ENCODE measurements at regions not wholly inside any gene's neighbourhood (a gene's known extent, or its start where the extent isn't known, plus 50 kb on each side); places are given as distances from the start of the nearest gene placed in this dataset.
"Not testable (repeated sequence)": the region's sequence is repeated elsewhere in the genome, so short reads cannot be mapped to it uniquely, and the experiment has no call there.

DNA sequence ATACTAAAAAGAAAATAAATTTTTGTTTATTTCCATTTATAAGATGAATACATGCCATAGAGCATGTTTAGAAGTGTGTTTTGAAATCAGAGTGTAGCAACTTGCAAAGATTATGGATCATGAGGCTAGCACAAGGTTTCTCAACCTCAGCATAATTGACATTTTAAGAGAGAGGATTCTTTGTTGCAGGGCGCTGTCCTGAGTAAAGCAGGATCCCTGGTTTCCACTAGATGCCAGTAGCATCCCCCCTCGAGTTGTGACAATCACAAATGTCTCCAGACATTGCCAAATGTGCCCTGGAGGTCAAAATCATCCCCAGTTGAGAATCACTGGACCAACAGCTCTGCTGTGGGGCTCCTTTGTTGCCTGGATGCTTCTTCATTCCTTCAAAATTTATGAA, 128.5 kb upstream of the RBMS3 start:
- DNase-seq: no peak

DNA sequence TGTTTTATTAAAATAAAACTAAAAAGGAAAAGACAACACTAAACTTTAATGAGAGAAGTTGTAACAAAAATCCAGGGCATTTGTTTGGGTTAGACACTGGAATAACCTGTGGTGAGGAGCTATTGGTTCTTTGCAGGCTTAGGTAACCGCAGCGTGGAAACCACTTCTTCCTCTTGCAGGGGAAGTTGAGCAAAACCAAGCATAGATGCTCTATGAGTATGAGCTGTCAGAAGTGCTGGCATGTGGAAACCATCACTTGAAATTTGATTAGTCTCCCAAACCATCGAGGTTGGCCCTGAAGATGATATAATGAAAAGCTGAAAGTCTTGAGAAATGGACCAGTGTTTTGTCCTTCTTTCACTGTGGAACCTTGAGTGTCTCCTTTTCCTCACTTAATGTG, 127.1 kb upstream of the RBMS3 start:
- DNase-seq: peak in 1 of 5 experiments; percentile 81

DNA sequence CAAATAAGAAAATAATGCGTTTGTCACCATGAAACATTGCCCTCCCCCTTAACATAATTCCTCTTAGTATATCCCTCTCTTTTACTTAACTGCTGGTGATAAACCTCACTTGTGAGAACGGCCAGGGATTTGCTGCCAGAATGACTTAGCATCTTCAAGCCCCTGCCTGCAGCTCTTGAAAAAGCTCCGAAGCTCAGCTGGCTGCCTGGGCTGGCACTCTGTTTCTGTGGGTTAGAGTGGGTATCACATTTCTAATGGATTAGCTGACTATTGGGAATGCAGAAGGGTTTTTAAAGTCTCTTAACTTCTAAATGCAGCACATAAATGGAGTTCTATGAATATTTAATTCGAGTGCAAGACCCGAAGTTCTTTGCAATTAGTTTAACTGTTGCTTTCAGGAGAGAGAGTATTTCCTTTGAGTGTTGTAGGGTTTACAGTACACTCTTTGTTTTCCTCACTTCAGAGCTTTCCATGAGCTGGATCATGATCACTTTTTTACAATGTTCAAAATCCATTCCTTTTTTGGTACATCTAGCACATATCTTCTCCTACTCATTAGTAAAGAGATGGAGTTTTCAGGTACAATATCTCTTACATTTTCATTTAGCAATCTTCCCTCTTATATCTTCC, 124.7 kb upstream of the RBMS3 start:
- DNase-seq: no peak

DNA sequence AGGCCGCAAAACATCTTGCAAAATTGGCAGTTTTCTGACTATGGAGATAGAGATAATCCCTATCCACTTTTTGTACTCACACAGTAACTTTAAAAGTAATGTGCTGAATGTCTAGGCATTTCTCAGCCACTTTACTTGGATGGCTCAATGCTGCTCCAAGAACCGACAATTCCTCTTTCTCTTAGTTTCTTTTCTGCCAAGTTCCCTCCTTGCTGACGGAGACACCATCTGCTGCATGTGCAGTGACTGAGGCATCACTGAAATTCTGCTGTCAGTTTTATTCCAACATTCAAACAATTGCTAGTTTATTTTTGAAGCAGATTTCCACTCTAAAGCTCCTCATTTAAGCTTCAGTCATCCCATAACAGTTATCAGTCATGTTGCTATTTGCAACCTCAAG, 116.0 kb upstream of the RBMS3 start:
- no peak for DNase-seq

DNA sequence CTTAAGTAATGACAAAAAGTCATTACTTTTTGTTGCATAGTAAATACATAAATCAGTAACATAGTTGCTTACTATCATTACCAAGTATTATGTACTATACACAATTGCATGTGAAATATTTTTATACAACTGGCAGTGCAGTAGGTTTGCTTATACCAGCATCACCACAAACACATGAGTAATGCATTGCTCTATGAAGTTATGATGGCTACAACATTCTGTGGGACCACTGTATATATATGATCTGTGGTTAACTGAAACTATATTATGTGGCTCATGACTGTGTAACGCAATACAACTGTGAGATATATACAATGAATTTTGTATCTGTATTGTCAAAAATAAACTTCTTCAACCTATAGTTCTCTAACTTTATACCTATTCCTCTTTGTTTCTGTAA, 113.7 kb upstream of the RBMS3 start:
- no peak for DNase-seq

DNA sequence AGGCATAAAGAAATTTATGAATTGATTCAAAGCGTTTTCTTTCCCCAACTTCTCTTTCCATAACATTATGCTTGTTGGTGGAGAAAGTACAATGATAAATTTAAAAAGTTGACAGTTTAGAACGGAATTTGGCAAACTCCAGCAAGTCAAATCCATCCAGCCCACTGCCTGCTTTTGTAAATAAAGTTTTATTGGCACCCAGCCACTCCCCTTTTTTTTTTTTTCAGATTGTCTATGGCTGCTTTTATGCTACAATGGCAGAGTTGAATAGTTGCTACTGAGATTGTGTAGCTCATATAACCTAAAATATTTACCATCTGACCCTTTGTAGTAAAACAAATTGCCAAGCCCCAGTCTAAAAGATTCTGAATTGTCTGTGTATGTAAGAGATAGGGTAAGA, 112.8 kb upstream of the RBMS3 start:
- no peak for DNase-seq

DNA sequence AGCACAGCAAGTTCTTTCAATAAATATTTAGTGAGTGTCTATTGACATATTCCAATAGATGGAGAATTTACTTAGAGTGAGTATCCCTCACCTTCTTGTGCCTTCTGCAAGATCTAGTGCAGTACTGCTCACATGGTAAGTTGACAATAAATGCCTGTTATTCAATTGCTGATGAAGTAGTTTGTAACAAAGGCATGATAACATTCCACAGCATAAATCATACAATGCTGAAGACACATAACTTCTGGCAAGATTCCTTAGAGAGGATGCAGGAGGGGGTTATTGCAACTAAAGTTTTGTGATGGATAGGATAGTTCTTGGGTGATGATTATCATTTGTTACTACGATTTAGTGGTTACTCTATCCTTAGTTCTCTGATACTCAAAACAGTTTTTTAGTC, 112.2 kb upstream of the RBMS3 start:
- no peak for DNase-seq

DNA sequence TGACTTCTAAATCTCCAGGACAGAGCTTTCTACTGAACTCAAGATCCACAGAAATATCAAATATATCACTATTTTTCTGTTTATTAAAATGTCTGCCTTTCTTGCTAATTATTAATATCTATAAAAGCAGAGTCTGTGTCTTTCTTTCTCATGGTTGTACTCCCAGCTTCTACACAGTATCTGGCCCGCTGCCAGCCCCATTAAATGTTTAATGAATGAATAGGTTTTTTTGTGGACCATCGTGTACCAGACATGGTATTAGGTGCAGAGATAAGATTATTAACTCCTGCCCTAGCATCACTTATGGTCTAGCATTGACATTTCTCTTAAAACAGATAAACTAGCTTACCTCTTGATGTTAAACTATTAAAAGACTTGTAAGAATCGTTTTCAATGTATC, 111.4 kb upstream of the RBMS3 start:
- no peak for DNase-seq

DNA sequence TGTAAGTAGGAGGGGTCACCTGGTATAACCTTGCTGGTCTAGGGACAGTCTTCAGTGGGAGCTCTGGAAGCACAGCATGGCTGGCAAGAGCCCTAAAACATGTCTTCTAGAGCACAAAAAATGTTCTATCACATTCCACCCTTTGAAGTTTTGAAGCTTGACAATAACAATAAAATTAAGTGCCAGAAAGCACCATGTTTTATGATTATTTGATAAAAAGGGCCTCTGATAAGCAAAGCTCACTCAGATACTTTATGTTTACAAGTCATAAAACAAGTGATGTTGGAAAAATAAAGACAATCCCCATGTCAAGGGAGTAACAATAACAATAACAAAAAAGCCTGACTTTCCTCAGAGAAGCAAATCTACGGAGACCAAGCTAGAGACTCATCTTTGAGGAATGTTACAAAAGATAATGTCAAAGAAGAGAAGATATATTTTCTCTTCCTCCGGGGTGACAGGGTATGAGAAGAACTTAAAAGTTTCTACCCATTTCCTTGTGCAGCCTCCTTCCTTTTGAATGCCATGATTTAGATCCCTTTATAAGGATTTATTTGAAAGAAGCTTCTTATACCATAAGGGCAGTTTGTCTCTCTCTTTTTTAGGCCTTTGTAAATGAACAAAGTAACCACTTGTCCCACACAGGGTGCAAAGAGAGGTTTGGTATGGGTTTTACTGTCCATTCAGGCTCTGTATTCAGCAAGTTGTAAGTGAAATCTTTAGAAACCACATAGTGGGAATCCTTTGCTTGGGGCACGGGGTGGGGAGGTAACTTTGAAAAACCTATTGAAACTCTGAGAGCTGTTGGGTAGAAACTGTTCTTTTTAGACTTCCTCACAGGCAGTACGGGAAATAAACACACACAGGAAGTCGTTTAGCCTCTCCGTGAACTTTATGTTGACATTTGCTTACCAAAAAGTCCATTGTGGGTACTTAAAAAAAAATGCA, 109.6 kb upstream of the RBMS3 start:
- peak in 1 of 5 experiments; percentile 46 for DNase-seq

DNA sequence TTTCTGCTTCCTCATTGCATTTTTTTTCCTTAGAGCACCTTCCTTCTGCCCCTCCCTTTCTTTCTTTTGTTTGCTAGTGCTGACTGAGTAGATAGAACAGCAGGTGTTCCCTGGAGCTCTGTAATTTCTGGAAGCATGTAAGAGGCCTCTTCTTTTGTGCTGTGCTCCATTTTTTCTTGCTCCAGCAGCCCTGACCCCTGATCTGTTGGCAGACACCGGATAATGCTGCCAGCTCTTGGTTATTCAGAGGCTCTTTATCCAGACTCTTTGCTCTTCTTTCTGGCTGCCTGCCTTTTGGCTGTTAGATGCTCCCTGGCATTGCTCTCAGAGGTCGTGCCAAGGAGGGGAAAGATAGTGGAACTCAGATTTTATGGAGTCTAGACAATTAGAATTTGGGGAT, 104.4 kb upstream of the RBMS3 start:
- no peak for DNase-seq

DNA sequence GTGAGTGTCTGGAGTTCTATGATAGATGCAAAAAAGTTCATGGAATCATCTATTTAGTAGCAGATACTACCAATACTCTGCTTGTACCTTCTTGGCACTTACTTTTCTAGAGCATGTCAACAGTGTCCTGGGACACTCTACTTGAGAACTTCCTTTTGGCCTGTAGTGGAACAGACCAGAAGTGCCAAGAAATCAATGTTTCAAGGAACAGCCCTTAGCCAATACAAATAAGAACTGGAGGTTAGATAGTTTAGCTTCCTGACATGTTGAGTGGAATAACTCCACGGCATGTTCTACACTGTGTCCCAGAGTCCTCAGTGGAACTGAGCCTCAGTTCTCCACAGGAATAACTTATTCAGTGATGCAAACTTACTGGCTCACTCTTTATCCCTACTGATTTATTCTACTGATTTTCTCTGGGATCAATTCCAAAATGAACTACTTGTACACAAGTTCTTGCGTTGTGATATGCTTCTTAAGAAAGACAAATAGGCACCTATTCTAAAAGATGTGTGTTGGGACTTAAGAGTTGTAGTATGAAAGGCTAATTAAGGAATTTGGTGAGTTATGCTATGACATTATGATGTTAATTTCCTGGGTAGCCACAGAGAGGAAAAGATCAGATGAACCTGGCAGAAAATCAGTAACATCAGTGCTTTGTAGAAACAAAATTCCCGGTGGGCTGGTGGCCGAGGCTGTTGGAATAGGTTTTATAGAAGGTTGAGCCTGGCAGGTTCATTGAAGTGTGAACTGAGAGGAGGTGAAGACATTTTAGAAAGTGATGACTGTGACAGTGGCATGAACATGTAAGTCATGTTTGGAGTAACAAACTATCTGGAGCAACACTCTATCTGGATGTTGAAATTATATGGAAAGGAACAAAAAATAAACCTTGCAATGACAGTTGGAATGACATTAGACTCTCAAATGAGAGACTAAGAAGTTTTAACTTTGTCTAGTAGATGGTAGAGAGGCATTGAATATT, 101.8 kb upstream of the RBMS3 start:
- no peak for DNase-seq

DNA sequence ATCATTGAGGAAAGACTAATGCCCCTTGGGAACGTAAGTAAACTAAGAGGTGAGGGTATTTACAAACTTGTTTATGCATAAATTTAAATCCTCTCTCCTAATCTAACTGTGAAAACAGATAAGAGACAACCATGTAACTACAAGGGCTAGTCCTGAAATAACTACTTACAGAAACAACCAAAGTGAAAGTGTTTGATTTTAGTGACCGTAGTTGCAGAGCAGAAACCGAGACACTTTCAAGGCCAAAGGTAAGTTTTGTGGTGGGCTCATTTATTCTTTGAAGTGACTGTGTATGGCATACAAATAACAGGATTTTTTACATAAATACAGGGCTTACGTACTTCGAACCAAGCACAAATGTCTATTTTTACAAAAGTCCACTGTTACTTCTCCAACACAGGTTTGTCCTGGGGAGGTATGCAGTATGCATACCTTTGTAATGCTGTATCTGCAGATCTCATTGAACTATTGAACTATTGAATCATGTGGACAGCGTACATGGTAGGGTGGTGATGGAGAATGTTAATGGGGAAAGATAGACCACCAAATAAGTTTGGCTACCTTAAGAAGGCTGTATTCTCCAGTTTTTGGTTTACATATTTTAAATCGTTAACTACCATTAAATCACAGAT, 99.6 kb upstream of the RBMS3 start:
- DNase-seq: no peak

DNA sequence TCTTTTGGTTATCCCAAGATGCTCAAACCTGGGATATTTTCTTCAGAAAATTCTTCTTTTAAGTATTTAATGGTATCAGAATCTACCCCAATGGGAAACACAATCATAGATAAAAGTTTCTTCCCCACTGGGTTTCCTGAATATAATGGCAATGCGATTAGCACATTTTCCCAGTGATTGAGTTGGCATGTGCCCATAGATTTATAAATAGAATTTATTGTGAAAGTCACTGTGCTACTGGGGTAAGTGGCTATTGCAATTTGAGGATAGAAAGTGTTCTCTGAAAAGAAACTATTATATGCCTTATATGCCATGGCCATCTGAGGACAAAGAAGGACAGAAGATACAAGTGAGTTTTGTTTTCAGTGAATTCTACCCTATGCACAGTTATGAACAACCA, 99.0 kb upstream of the RBMS3 start:
- DNase-seq: no peak

DNA sequence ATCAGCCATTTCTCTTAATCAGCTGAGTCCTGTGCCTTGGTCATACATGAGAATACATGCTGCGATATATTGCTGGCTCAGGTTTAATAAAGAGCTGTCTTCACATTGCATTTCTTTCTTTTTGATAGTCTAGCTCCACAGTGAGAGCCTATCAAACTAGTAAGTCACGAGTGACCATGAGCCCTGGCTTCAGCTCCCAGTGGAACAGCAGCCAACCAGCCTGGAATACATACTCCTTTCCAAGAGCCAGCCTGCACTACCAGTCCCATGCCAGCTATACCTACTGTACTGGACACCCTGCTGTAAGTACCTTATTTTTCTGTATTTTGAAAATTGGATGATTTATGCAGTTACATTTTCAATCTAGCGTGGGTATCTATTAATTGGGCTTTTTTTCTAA, 98.0 kb upstream of the RBMS3 start:
- not testable (repeated sequence) for DNase-seq

DNA sequence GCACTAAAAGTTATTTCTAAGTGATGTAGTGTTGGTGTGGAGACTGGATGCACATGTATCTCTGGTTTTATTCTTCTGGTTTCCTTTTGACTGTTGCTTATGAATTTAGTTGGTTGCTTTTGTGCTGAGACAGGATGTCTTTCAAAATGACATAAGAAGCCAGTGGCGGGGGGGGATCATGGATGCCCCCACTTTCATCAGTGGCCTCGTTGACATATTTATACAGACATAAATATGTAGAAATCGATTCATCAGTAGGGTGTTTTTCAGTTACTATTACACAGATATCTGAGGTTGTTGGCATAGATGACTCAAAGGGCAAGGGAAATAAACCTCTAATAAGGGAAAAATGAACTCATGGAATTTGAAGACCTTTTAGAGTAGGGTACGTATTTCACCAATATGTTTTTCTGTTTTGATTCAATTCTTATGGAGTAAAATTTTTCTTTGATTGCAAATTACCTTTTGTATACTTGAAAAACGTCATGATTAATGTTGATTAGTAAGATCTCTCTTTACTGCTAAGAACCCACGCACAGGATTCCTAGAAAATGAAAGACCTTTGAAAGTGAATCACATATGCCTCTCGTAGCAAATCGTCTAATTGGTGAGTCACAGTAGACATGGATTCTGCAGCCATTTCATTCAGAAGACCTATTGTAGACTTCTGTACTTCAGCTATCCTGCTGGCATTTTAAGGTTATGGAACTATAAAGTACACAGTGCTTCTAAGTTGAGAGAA, 97.4 kb upstream of the RBMS3 start:
- DNase-seq: peak in 1 of 5 experiments; percentile 6

DNA sequence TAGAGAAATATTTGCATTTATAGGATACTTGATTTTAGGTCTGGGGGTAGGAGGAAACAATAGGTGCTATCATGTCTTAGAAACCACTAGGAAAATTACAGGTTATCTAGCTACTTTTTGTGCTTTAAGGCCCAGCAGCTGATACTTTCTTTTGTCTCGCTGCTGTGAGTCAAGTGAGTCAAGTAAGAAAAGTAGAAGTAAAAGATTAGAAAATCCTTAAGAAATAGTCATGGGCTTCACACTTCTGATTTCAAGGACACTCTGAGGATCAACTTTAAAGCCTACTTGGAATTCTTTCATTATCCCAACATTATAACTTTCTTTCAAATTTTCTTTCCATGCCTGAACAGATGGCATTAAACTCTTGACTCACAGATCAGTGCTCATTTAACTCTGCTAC, 95.2 kb upstream of the RBMS3 start:
- no peak for DNase-seq

DNA sequence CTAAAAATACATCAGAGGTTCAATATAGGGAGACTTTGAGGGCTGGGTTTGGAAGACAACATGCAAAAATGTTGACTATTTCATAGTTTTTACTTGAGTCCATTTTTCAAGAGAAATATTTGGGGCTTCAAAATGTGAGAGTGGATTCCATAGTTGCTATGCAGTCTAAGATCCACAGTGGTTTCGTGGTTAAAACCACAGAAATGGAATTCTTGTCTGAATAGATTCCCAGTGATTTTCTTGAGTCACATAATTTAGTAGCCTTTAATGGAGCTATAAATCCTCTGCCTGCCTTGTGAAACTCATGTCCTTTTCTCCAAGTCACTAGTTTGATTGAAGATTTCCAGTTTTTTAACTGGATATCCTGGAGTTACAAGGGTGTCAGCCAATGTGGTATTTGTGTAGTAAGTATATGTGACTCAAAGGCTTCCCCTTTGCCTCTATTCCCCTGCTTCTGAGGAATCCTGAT, 94.7 kb upstream of the RBMS3 start:
- no peak for DNase-seq

DNA sequence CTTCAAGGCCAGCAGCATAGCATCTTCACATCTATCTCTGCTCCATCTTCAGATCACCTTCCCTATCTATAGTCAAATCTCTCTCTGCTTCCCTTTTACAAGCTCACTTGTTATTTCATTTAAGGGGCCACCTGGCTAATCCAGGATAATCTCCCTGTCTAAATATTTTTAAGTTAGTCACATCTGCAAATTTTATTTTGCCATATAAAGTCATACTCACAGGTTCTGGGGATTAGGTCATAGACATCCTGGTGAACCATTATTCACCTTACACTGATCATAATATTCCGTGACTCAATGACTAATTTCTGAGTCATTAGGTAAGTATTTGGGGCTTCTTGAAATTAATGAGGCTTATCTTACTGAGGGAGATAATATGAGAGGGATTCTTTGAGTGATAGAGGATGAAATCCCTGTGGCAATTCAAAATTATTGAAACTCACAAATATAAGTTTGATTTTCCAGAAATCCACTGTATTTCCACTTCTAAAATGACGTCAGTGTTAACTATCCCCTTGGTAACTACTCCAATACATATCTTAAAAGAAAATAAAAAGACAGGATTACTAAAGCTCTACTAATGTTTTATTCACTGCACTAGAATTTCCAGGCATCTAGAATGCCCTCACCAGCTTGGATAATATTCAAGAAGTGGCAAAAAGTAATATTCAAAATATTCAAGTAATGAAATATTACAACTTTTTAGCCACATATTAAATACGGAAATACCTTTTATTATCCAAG, 93.7 kb upstream of the RBMS3 start:
- no peak for DNase-seq

DNA sequence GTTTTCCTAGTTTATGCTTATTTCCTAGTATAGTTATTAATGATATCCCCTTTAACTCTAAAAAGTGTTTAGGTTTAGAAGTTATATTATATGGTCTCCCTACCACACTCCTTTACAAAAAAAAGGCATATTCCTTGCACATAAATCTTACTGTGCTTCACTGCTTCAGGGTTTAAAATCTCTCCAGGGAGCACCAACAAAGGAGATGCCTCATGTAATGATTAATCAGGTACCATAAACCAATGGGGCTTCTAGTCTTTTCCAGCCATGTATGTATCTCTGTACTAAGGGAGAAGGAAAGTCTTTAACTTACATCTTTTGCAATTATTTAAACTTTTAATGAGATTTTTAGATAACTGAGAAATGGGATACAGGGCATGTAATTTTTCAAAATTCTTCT, 91.5 kb upstream of the RBMS3 start:
- no peak for DNase-seq

DNA sequence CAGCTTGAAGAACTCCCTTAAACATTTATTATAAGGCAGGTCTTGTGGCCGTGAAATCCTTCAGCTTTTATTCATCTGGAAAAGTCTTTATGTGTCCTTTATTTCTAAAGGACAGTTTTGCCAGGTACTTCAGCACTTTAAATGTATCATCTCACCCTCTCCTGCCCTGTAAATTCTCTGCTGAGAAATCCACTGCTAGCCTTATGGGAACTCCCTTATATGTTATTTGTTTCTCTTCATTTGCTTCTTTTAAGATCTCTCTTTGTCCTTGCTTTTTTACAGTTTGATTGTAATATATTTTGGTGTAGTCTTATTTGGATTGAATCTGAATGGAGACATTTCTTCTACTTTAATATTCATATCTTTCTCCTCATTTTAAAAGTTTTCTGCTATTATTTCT, 86.7 kb upstream of the RBMS3 start:
- DNase-seq: no peak

DNA sequence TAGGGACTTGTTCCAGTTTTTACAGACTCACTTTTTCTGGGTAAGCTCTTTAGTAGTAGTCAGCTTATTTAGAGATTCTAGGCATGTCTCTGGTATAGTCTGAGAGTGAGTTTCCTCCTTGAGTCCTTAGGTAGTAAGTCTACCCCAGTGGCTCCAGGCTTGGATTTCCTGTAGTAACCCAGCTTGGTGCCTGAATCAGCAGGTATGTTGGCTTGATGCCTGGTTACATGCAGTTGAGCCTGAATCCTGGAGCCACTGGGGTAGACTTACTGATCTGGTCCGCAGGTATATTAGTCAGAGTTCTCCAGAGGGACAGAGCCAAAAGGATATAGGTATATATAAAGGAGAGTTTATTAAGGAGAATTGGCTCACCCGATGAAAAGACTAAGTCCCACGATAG, 85.8 kb upstream of the RBMS3 start:
- no peak for DNase-seq
